ENCODE measurements at regions not wholly inside any gene's neighbourhood (a gene's known extent, or its start where the extent isn't known, plus 50 kb on each side); places are given as distances from the start of the nearest gene placed in this dataset.

- TF ChIP-seq CTCF (IDR thresholded peaks at IDR 0.05) (no peak), POLR2A (IDR thresholded peaks at IDR 0.05) (no peak)
These were observed 159.8 kb upstream of the CCDC68 start for GRCh38 chr18:55119016-55119415.
